Heart right ventricle (tissue), 16 donors: ENCODE measurements at regions not wholly inside any gene's neighbourhood (a gene's known extent, or its start where the extent isn't known, plus 50 kb on each side); places are given as distances from the start of the nearest gene placed in this dataset.

ENCODE experiments used
- ATAC-seq, 8 donors: fragments of 200-7000 bp; cut with Tn5 transposase; one replicate each; pipeline ENCODE4 v1.9.1; 2020; ENCODE audit warnings: mild to moderate bottlenecking in 8 of 8, moderate library complexity in 8 of 8, moderate number of reproducible peaks in 1 of 8
- DNase-seq, 2 donors: peaks; one replicate each; pipeline ENCODE4 v3.0.0-alpha.2; 2020
- H3K27ac ChIP-seq, 10 donors: fragments of 200-600 bp; sonication (generic) in 2 of 10; one replicate each; pipeline versions ENCODE4 v1.5.0 to v1.8.0; 2020 to 2022; ENCODE audit warnings: mild to moderate bottlenecking in 3 of 10
- H3K27me3 ChIP-seq, 7 donors: fragments of 200-600 bp; one replicate each; pipeline ENCODE4 v1.8.0; 2021 to 2022; ENCODE audit warnings: mild to moderate bottlenecking in 2 of 7
- H3K36me3 ChIP-seq, 9 donors: fragments of 200-600 bp; sonication (generic) in 1 of 9; one replicate each; pipeline versions ENCODE4 v1.5.0 to v1.8.0; 2020 to 2022; ENCODE audit warnings: mild to moderate bottlenecking in 2 of 9
- H3K4me1 ChIP-seq, 9 donors: fragments of 200-600 bp; sonication (generic) in 1 of 9; one replicate each; pipeline versions ENCODE4 v1.5.0 to v1.8.0; 2020 to 2022; ENCODE audit warnings: mild to moderate bottlenecking in 4 of 9
- H3K4me3 ChIP-seq, 10 donors: fragments of 200-600 bp; sonication (generic) in 2 of 10; one replicate each; pipeline versions ENCODE4 v1.5.0 to v1.8.0; 2020 to 2022; ENCODE audit warnings: mild to moderate bottlenecking in 7 of 10, moderate library complexity in 2 of 10
- H3K9me3 ChIP-seq, 11 donors: fragments of 200-600 bp in 10 of 11; sonication (generic) in 2 of 11; one replicate each; pipeline versions ENCODE4 v1.5.0 to v1.8.0; 2013 to 2022; ENCODE audit warnings: mild to moderate bottlenecking in 2 of 11, control low read depth in 1 of 11, moderate library complexity in 1 of 11
- CTCF ChIP-seq, 9 donors: fragments of 200-600 bp; sonication (generic) in 2 of 9; IDR thresholded peaks; one replicate each; pipeline versions ENCODE4 v1.5.0 to v1.8.0; 2021 to 2022; ENCODE audit warnings: antibody characterized with exemption in 9 of 9, mild to moderate bottlenecking in 5 of 9, moderate library complexity in 1 of 9
- WGBS, 2 donors: extraction: QIAGEN DNeasy Blood & Tissue Kit; methylation state at CpG; one replicate each; pipeline ENCODE4 v1.1.7; 2013; ENCODE audit warnings: inconsistent platforms in 1 of 2; 5-methylcytosine and 5-hydroxymethylcytosine counted together
- intact Hi-C, 10 donors: fragments of 100-400 bp; cut with DNase I; formaldehyde crosslinking; loops; one replicate each; pipeline versions ENCODE4 v1.11.1 to v1.14.2; 2022
- donor health status: Arrhythmogenic right ventricular cardiomyopathy.
- donor health status: ischemic (EF 13 %, LVEDD 7.1; RV severe dilation, severe dysfunction).
- donor health status: healthy with polysubstance abuse.
- donor health status: DM: no; HTN: yes; CAD: no.
- donor health status: DM: no; HTN: no; CAD: no.
- donor health status: ischemic (EF 25% LVEDD 6.9; RV normal size, moderate dysfunction).
- donor health status: ischemic (EF 25% LVEDD 5.7; RV mildly dilated, moderate dysfunction).
- donor health status: healthy.
- donor health status: DM: yes; HTN: yes; CAD: no.
- donor health status: Ischemic cardiomyopathy.
- donor health status: ischemic (EF 35%, LVEDD 5.7; RV mildly dilated, moderate dysfunction).
- donor health status: nonischemic (EF 11% LVEDD 7.7; RV severe dilation, severe dysfunction).
- donor health status: DM: yes; HTN: yes; CAD: no.
- donor health status: PGD.
- donor health status: ischemic (EF 29% LVEDD 5.4; RV normal size, mild dysfunction).
- donor health status: nonischemic (EF 23%, LVEDD 6.1; RV moderate dilation, normal function).

GRCh38 chr2:150011161-150011730 lies 423.7 kb upstream of the MMADHC start:
- WGBS, 2 donors = 73 to 80% methylated on average over 3 of the region's 3 CpGs

GRCh38 chr2:150008901-150009300 lies 421.3 kb upstream of the MMADHC start:
- no peak for TF ChIP-seq CTCF (IDR thresholded peaks at IDR 0.05)

More at GRCh38 chr2:150011161-150011730, 423.7 kb upstream of the MMADHC start:
- H3K4me1 ChIP-seq = peaks cover 0 to 10% (median 0%) of the 10 kb centered on the region in 9 donors
- ATAC-seq (no peak), DNase-seq (no peak)
- no peak for TF ChIP-seq CTCF (IDR thresholded peaks at IDR 0.05)
- H3K9me3 ChIP-seq = peaks cover 0 to 9% (median 0%) of the 10 kb centered on the region in 11 donors
- H3K36me3 ChIP-seq = no peaks in the 10 kb centered on the region
- no peak overlapping the region for H3K4me3 ChIP-seq
- intact Hi-C loops = no loop called here
- H3K27me3 ChIP-seq = no peaks in the 10 kb centered on the region
- H3K27ac ChIP-seq = no peak overlapping the region

GRCh38 chr2:150007815-150008430 lies 420.3 kb upstream of the MMADHC start:
- Histone ChIP-seq H3K9me3 (no peaks in the 10 kb centered on the region), H3K36me3 (no peaks in the 10 kb centered on the region), H3K27me3 (no peaks in the 10 kb centered on the region), H3K4me3 (no peak overlapping the region), H3K27ac (no peak overlapping the region), H3K4me1 (peaks cover 0 to 8% (median 0%) of the 10 kb centered on the region in 9 donors)
- ATAC-seq (no peak), DNase-seq (no peak)
- no peak for TF ChIP-seq CTCF (IDR thresholded peaks at IDR 0.05)
- intact Hi-C loops = no loop called here
- 93 to 95% methylated on average over 1 of the region's 1 CpG for whole genome bisulfite sequencing, 2 donors

More at GRCh38 chr2:150008901-150009300, 421.3 kb upstream of the MMADHC start:
- H3K9me3 ChIP-seq = no peaks in the 10 kb centered on the region
- no peak for DNase-seq
- H3K4me3 ChIP-seq = no peak overlapping the region
- no peak for ATAC-seq
- no peaks in the 10 kb centered on the region for H3K36me3 ChIP-seq
- H3K27ac ChIP-seq = no peak overlapping the region
- H3K4me1 ChIP-seq = peaks cover 0 to 10% (median 0%) of the 10 kb centered on the region in 9 donors
- no peaks in the 10 kb centered on the region for H3K27me3 ChIP-seq
- WGBS, 2 donors = 95 to 100% methylated on average over 1 of the region's 1 CpG
- intact Hi-C loops = no loop called here

- H3K4me3 ChIP-seq = no peak overlapping the region
- ATAC-seq = no peak
- WGBS, 2 donors = 81 to 91% methylated on average over 4 of the region's 4 CpGs
- TF ChIP-seq CTCF (IDR thresholded peaks at IDR 0.05) = no peak
- intact Hi-C loops = no loop called here
- no peaks in the 10 kb centered on the region for H3K9me3 ChIP-seq
- no peak overlapping the region for H3K27ac ChIP-seq
- no peaks in the 10 kb centered on the region for H3K27me3 ChIP-seq
- DNase-seq = no peak
- no peaks in the 10 kb centered on the region for H3K36me3 ChIP-seq
- H3K4me1 ChIP-seq = no peaks in the 10 kb centered on the region
Observed at GRCh38 chr2:150006591-150006990, 419.0 kb upstream of the MMADHC start.
